Myocyte (in vitro differentiated cells): ENCODE measurements at regions not wholly inside any gene's neighbourhood (a gene's known extent, or its start where the extent isn't known, plus 50 kb on each side); places are given as distances from the start of the nearest gene placed in this dataset.
"Not testable (repeated sequence)": the region's sequence is repeated elsewhere in the genome, so short reads cannot be mapped to it uniquely, and the experiment has no call there.

Experiments
- DNase-seq: peaks from one replicate; pipeline ENCODE4 v3.0.0-alpha.2; 2012; ENCODE audit warnings: low read depth

GRCh38 chr1:80384959-80385358, 1378.4 kb upstream of the ADGRL4 start:
- DNase-seq: no peak

GRCh38 chr1:80384083-80384830, 1377.7 kb upstream of the ADGRL4 start:
- DNase-seq: no peak

- peak; percentile 81 for DNase-seq
These were observed 1369.1 kb upstream of the ADGRL4 start for GRCh38 chr1:80375662-80376061.

GRCh38 chr1:80375109-80375508, 1368.6 kb upstream of the ADGRL4 start:
- DNase-seq: no peak

- no peak for DNase-seq
These were observed 1363.2 kb upstream of the ADGRL4 start for GRCh38 chr1:80369780-80370179.

- no peak for DNase-seq
These were observed 1360.5 kb upstream of the ADGRL4 start for GRCh38 chr1:80367058-80367457.

- DNase-seq: no peak
These were observed 1359.0 kb upstream of the ADGRL4 start for GRCh38 chr1:80365359-80366021.

- no peak for DNase-seq
These were observed 1357.4 kb upstream of the ADGRL4 start for GRCh38 chr1:80363689-80364475.

GRCh38 chr1:80359666-80360065, 1353.1 kb upstream of the ADGRL4 start:
- DNase-seq: no peak

GRCh38 chr1:80349218-80349617, 1342.7 kb upstream of the ADGRL4 start:
- DNase-seq: no peak

GRCh38 chr1:80341021-80341420, 1334.5 kb upstream of the ADGRL4 start:
- no peak for DNase-seq

- DNase-seq: no peak
These were observed 1311.6 kb upstream of the ADGRL4 start for GRCh38 chr1:80318108-80318507.

GRCh38 chr1:80310703-80311245, 1304.2 kb upstream of the ADGRL4 start:
- no peak for DNase-seq

- peak; percentile 9 for DNase-seq
These were observed 1298.9 kb upstream of the ADGRL4 start for GRCh38 chr1:80305466-80305865.

- DNase-seq: peak; percentile 16
These were observed 1287.3 kb upstream of the ADGRL4 start for GRCh38 chr1:80293818-80294217.

- DNase-seq: not testable (repeated sequence)
These were observed 1282.2 kb upstream of the ADGRL4 start for GRCh38 chr1:80288750-80289149.

- DNase-seq: no peak
These were observed 1276.0 kb upstream of the ADGRL4 start for GRCh38 chr1:80282536-80282935.

GRCh38 chr1:80278936-80279335, 1272.4 kb upstream of the ADGRL4 start:
- no peak for DNase-seq

- DNase-seq: no peak
These were observed 1267.7 kb upstream of the ADGRL4 start for GRCh38 chr1:80274256-80274655.

- DNase-seq: no peak
These were observed 1266.0 kb upstream of the ADGRL4 start for GRCh38 chr1:80272495-80272894.

- no peak for DNase-seq
These were observed 1252.1 kb upstream of the ADGRL4 start for GRCh38 chr1:80258659-80259058.

- DNase-seq: peak; percentile 7
These were observed 1245.1 kb upstream of the ADGRL4 start for GRCh38 chr1:80251591-80251990.
